ENCODE measurements at regions not wholly inside any gene's neighbourhood (a gene's known extent, or its start where the extent isn't known, plus 50 kb on each side); places are given as distances from the start of the nearest gene placed in this dataset.

GRCh38 chr22:47251911-47252310, 489.5 kb downstream of the TBC1D22A start:
- no peak for DNase-seq (ENCODE audit: low spot score)
- H3K4me1 ChIP-seq (ENCODE audit: control insufficient read depth in 2 of 2, insufficient read depth in 1 of 2, low read depth in 1 of 2, low read length in 2 of 2): no peaks in the 10 kb centered on the region
- H3K9me3 ChIP-seq (replicated peaks in 1 of 2; ENCODE audit: control insufficient read depth in 2 of 2, insufficient read depth in 1 of 2, low read depth in 1 of 2, low read length in 2 of 2): peaks cover 0 to 48% of the 10 kb centered on the region in 2 donors
- peak overlapping the region; percentile 30 for H3K9ac ChIP-seq (ENCODE audit: low read depth, low read length, poor library complexity)
- no peak overlapping the region for H2BK15ac ChIP-seq (ENCODE audit: low read length)
- H3K27me3 ChIP-seq (ENCODE audit: control insufficient read depth in 3 of 3, insufficient read depth in 3 of 3, low read depth in 1 of 3, low read length in 3 of 3): no peaks in the 10 kb centered on the region
- H2BK12ac ChIP-seq (ENCODE audit: low read length): no peak overlapping the region
- no peak overlapping the region for H2AFZ ChIP-seq (ENCODE audit: low read length)
- no peak overlapping the region for H3K4me3 ChIP-seq (ENCODE audit: low read length in 2 of 2)
- no CpG with 5 or more reads among the region's 4 CpGs for WGBS, 2 donors (ENCODE audit: extremely low coverage in 2 of 2, insufficient read length in 2 of 2, insufficient replicate concordance in 1 of 2)
- no peak overlapping the region for H4K8ac ChIP-seq (ENCODE audit: low read depth, low read length)
- H2BK5ac ChIP-seq (ENCODE audit: low read length): no peak overlapping the region
- no peaks in the 10 kb centered on the region for H3K36me3 ChIP-seq (replicated peaks in 1 of 2; ENCODE audit: control insufficient read depth in 2 of 2, insufficient read depth in 2 of 2, low read length in 2 of 2)
- H3K4ac ChIP-seq (ENCODE audit: low read length): no peak overlapping the region
- H3K79me1 ChIP-seq (ENCODE audit: low read depth, low read length): no peaks in the 10 kb centered on the region
- no peak overlapping the region for H3K4me2 ChIP-seq (ENCODE audit: insufficient read depth, low read length, poor library complexity, severe bottlenecking)
- no peak overlapping the region for H2AK5ac ChIP-seq (ENCODE audit: low read depth, low read length)
- H4K91ac ChIP-seq (ENCODE audit: low read depth, low read length, poor library complexity): no peak overlapping the region
- no peak overlapping the region for H3K23ac ChIP-seq (ENCODE audit: low read depth, low read length, poor library complexity)
- no peak overlapping the region for H3K14ac ChIP-seq (ENCODE audit: low read length)
- no peak overlapping the region for H3K18ac ChIP-seq (ENCODE audit: low read length)
- H3K27ac ChIP-seq (replicated peaks; ENCODE audit: low read length): no peak overlapping the region
- no peak overlapping the region for H2BK120ac ChIP-seq (ENCODE audit: low read depth, low read length)

- no peaks in the 10 kb centered on the region for H3K36me3 ChIP-seq (replicated peaks in 1 of 2; ENCODE audit: control insufficient read depth in 2 of 2, insufficient read depth in 2 of 2, low read length in 2 of 2)
- no peak overlapping the region for H3K4ac ChIP-seq (ENCODE audit: low read length)
- no peaks in the 10 kb centered on the region for H3K79me1 ChIP-seq (ENCODE audit: low read depth, low read length)
- no peak overlapping the region for H2BK120ac ChIP-seq (ENCODE audit: low read depth, low read length)
- no peak overlapping the region for H2BK5ac ChIP-seq (ENCODE audit: low read length)
- H2AK5ac ChIP-seq (ENCODE audit: low read depth, low read length): no peak overlapping the region
- no peak overlapping the region for H3K4me3 ChIP-seq (ENCODE audit: low read length in 2 of 2)
- H2BK15ac ChIP-seq (ENCODE audit: low read length): no peak overlapping the region
- no peak for DNase-seq (ENCODE audit: low spot score)
- peaks cover 0 to 49% of the 10 kb centered on the region in 2 donors for H3K9me3 ChIP-seq (replicated peaks in 1 of 2; ENCODE audit: control insufficient read depth in 2 of 2, insufficient read depth in 1 of 2, low read depth in 1 of 2, low read length in 2 of 2)
- no peak overlapping the region for H3K27ac ChIP-seq (replicated peaks; ENCODE audit: low read length)
- H3K4me2 ChIP-seq (ENCODE audit: insufficient read depth, low read length, poor library complexity, severe bottlenecking): no peak overlapping the region
- H3K9ac ChIP-seq (ENCODE audit: low read depth, low read length, poor library complexity): no peak overlapping the region
- H3K23ac ChIP-seq (ENCODE audit: low read depth, low read length, poor library complexity): no peak overlapping the region
- H3K27me3 ChIP-seq (ENCODE audit: control insufficient read depth in 3 of 3, insufficient read depth in 3 of 3, low read depth in 1 of 3, low read length in 3 of 3): no peaks in the 10 kb centered on the region
- H4K91ac ChIP-seq (ENCODE audit: low read depth, low read length, poor library complexity): no peak overlapping the region
- no peak overlapping the region for H4K8ac ChIP-seq (ENCODE audit: low read depth, low read length)
- no peak overlapping the region for H3K14ac ChIP-seq (ENCODE audit: low read length)
- H2AFZ ChIP-seq (ENCODE audit: low read length): no peak overlapping the region
- no CpG with 5 or more reads among the region's 12 CpGs for WGBS, 2 donors (ENCODE audit: extremely low coverage in 2 of 2, insufficient read length in 2 of 2, insufficient replicate concordance in 1 of 2)
- H3K18ac ChIP-seq (ENCODE audit: low read length): no peak overlapping the region
- H3K4me1 ChIP-seq (ENCODE audit: control insufficient read depth in 2 of 2, insufficient read depth in 1 of 2, low read depth in 1 of 2, low read length in 2 of 2): no peaks in the 10 kb centered on the region
- no peak overlapping the region for H2BK12ac ChIP-seq (ENCODE audit: low read length)
Measured at GRCh38 chr22:47250995-47251765, 488.7 kb downstream of the TBC1D22A start.

- Histone ChIP-seq H2BK5ac (ENCODE audit: low read length) (no peak overlapping the region), H3K9me3 (replicated peaks in 1 of 2; ENCODE audit: control insufficient read depth in 2 of 2, insufficient read depth in 1 of 2, low read depth in 1 of 2, low read length in 2 of 2) (peaks cover 0 to 65% of the 10 kb centered on the region in 2 donors), H4K8ac (ENCODE audit: low read depth, low read length) (no peak overlapping the region), H3K18ac (ENCODE audit: low read length) (no peak overlapping the region), H3K27me3 (ENCODE audit: control insufficient read depth in 3 of 3, insufficient read depth in 3 of 3, low read depth in 1 of 3, low read length in 3 of 3) (peaks cover 0 to 5% (median 0%) of the 10 kb centered on the region in 3 experiments), H3K4me2 (ENCODE audit: insufficient read depth, low read length, poor library complexity, severe bottlenecking) (no peak overlapping the region), H3K27ac (replicated peaks; ENCODE audit: low read length) (no peak overlapping the region), H2AK5ac (ENCODE audit: low read depth, low read length) (no peak overlapping the region), H3K4ac (ENCODE audit: low read length) (no peak overlapping the region), H3K14ac (ENCODE audit: low read length) (no peak overlapping the region), H3K9ac (ENCODE audit: low read depth, low read length, poor library complexity) (no peak overlapping the region), H4K91ac (ENCODE audit: low read depth, low read length, poor library complexity) (no peak overlapping the region), H3K36me3 (replicated peaks in 1 of 2; ENCODE audit: control insufficient read depth in 2 of 2, insufficient read depth in 2 of 2, low read length in 2 of 2) (no peaks in the 10 kb centered on the region), H2BK15ac (ENCODE audit: low read length) (no peak overlapping the region), H3K23ac (ENCODE audit: low read depth, low read length, poor library complexity) (no peak overlapping the region), H3K4me1 (ENCODE audit: control insufficient read depth in 2 of 2, insufficient read depth in 1 of 2, low read depth in 1 of 2, low read length in 2 of 2) (no peaks in the 10 kb centered on the region), H3K4me3 (ENCODE audit: low read length in 2 of 2) (no peak overlapping the region), H2AFZ (ENCODE audit: low read length) (no peak overlapping the region), H2BK12ac (ENCODE audit: low read length) (no peak overlapping the region), H3K79me1 (ENCODE audit: low read depth, low read length) (no peaks in the 10 kb centered on the region), H2BK120ac (ENCODE audit: low read depth, low read length) (no peak overlapping the region)
- DNase-seq (ENCODE audit: low spot score): no peak
- no CpG with 5 or more reads among the region's 8 CpGs for WGBS, 2 donors (ENCODE audit: extremely low coverage in 2 of 2, insufficient read length in 2 of 2, insufficient replicate concordance in 1 of 2)
Measured at GRCh38 chr22:47249370-47249928, 487.0 kb downstream of the TBC1D22A start.

- no peak overlapping the region for H3K9ac ChIP-seq (ENCODE audit: low read depth, low read length, poor library complexity)
- no peak overlapping the region for H3K4me2 ChIP-seq (ENCODE audit: insufficient read depth, low read length, poor library complexity, severe bottlenecking)
- no peak overlapping the region for H2BK15ac ChIP-seq (ENCODE audit: low read length)
- H3K79me1 ChIP-seq (ENCODE audit: low read depth, low read length): no peaks in the 10 kb centered on the region
- no peaks in the 10 kb centered on the region for H3K4me1 ChIP-seq (ENCODE audit: control insufficient read depth in 2 of 2, insufficient read depth in 1 of 2, low read depth in 1 of 2, low read length in 2 of 2)
- no peak overlapping the region for H2BK120ac ChIP-seq (ENCODE audit: low read depth, low read length)
- no peak overlapping the region for H3K23ac ChIP-seq (ENCODE audit: low read depth, low read length, poor library complexity)
- WGBS, 2 donors (ENCODE audit: extremely low coverage in 2 of 2, insufficient read length in 2 of 2, insufficient replicate concordance in 1 of 2): no CpG with 5 or more reads among the region's 4 CpGs
- H4K91ac ChIP-seq (ENCODE audit: low read depth, low read length, poor library complexity): no peak overlapping the region
- H3K36me3 ChIP-seq (replicated peaks in 1 of 2; ENCODE audit: control insufficient read depth in 2 of 2, insufficient read depth in 2 of 2, low read length in 2 of 2): no peaks in the 10 kb centered on the region
- H2BK5ac ChIP-seq (ENCODE audit: low read length): no peak overlapping the region
- no peak overlapping the region for H3K14ac ChIP-seq (ENCODE audit: low read length)
- no peak overlapping the region for H3K4ac ChIP-seq (ENCODE audit: low read length)
- H2AK5ac ChIP-seq (ENCODE audit: low read depth, low read length): no peak overlapping the region
- H4K8ac ChIP-seq (ENCODE audit: low read depth, low read length): no peak overlapping the region
- peaks cover 0 to 5% (median 0%) of the 10 kb centered on the region in 3 experiments for H3K27me3 ChIP-seq (ENCODE audit: control insufficient read depth in 3 of 3, insufficient read depth in 3 of 3, low read depth in 1 of 3, low read length in 3 of 3)
- no peak for DNase-seq (ENCODE audit: low spot score)
- H2AFZ ChIP-seq (ENCODE audit: low read length): no peak overlapping the region
- no peak overlapping the region for H3K18ac ChIP-seq (ENCODE audit: low read length)
- no peak overlapping the region for H3K27ac ChIP-seq (replicated peaks; ENCODE audit: low read length)
- no peak overlapping the region for H3K4me3 ChIP-seq (ENCODE audit: low read length in 2 of 2)
- no peak overlapping the region for H2BK12ac ChIP-seq (ENCODE audit: low read length)
- peaks cover 0 to 67% of the 10 kb centered on the region in 2 donors for H3K9me3 ChIP-seq (replicated peaks in 1 of 2; ENCODE audit: control insufficient read depth in 2 of 2, insufficient read depth in 1 of 2, low read depth in 1 of 2, low read length in 2 of 2)
Measured at GRCh38 chr22:47248925-47249324, 486.5 kb downstream of the TBC1D22A start.
